ENCODE measurements at regions not wholly inside any gene's neighbourhood (a gene's known extent, or its start where the extent isn't known, plus 50 kb on each side); places are given as distances from the start of the nearest gene placed in this dataset.
"Not testable (repeated sequence)": the region's sequence is repeated elsewhere in the genome, so short reads cannot be mapped to it uniquely, and the experiment has no call there.

- DNase-seq = no peak
These were observed 101.9 kb downstream of the RGS21 start for GRCh38 chr1:192418552-192419285.

- DNase-seq = no peak
These were observed 113.9 kb downstream of the RGS21 start for GRCh38 chr1:192430644-192431043.

- DNase-seq = no peak
These were observed 118.9 kb downstream of the RGS21 start for GRCh38 chr1:192435704-192436103.

GRCh38 chr1:192436441-192437078 is 119.8 kb downstream of the RGS21 start:
- no peak for DNase-seq

- no peak for DNase-seq
These were observed 121.9 kb downstream of the RGS21 start for GRCh38 chr1:192438737-192439136.

GRCh38 chr1:192439373-192440025 is 122.7 kb downstream of the RGS21 start:
- DNase-seq = no peak

- no peak for DNase-seq
These were observed 124.7 kb downstream of the RGS21 start for GRCh38 chr1:192441492-192441891.

GRCh38 chr1:192442736-192443135 is 125.9 kb downstream of the RGS21 start:
- DNase-seq = no peak

- DNase-seq = no peak
These were observed 126.8 kb downstream of the RGS21 start for GRCh38 chr1:192443616-192444015.

- DNase-seq = no peak
These were observed 128.4 kb downstream of the RGS21 start for GRCh38 chr1:192445241-192445640.

- DNase-seq = peak; percentile 33
These were observed 129.2 kb downstream of the RGS21 start for GRCh38 chr1:192445839-192446489.

- DNase-seq = no peak
These were observed 127.5 kb upstream of the RGS1 start for GRCh38 chr1:192448026-192448578.

GRCh38 chr1:192453360-192453992 is 122.1 kb upstream of the RGS1 start:
- no peak for DNase-seq

- DNase-seq = no peak
These were observed 116.1 kb upstream of the RGS1 start for GRCh38 chr1:192459467-192459866.

GRCh38 chr1:192461684-192462083 is 113.9 kb upstream of the RGS1 start:
- no peak for DNase-seq

GRCh38 chr1:192462616-192463015 is 113.0 kb upstream of the RGS1 start:
- no peak for DNase-seq

- DNase-seq = no peak
These were observed 111.9 kb upstream of the RGS1 start for GRCh38 chr1:192463661-192464060.

- DNase-seq = not testable (repeated sequence)
These were observed 110.4 kb upstream of the RGS1 start for GRCh38 chr1:192465221-192465620.

- DNase-seq = peak; percentile 47
These were observed 101.4 kb upstream of the RGS1 start for GRCh38 chr1:192474080-192474683.

- DNase-seq = no peak
These were observed 100.2 kb upstream of the RGS1 start for GRCh38 chr1:192475329-192475728.

- DNase-seq = no peak
These were observed 99.6 kb upstream of the RGS1 start for GRCh38 chr1:192475970-192476369.

GRCh38 chr1:192476802-192477298 is 98.7 kb upstream of the RGS1 start:
- DNase-seq = peak; percentile 35

All from NCI-H345 (cell line).